Smooth muscle cell (in vitro differentiated cells): ENCODE measurements at regions not wholly inside any gene's neighbourhood (a gene's known extent, or its start where the extent isn't known, plus 50 kb on each side); places are given as distances from the start of the nearest gene placed in this dataset.

Experiments
- DNase-seq: peaks from one replicate; lab custom pipeline; 2025; ENCODE audit not compliant: unreplicated experiment; lab: John Stamatoyannopoulos, UW
- H2AFZ ChIP-seq: fragments of 200-600 bp; sonication (generic); 2 replicates; pipeline ENCODE4 v1.6.0; 2016; ENCODE audit warnings: antibody characterized with exemption, low read depth, mild to moderate bottlenecking
- H3F3A ChIP-seq: fragments of 200-600 bp; sonication (generic); 2 replicates; pipeline ENCODE4 v1.6.0; 2017; ENCODE audit warnings: antibody characterized with exemption, low read depth
- H3K27ac ChIP-seq: fragments of 200-600 bp; sonication (generic); 2 replicates; pipeline ENCODE4 v1.5.1; 2016; ENCODE audit warnings: low read depth, mild to moderate bottlenecking
- H3K27me3 ChIP-seq: fragments of 200-600 bp; sonication (generic); 2 replicates; pipeline ENCODE4 v1.6.1; 2016; ENCODE audit warnings: low read depth, mild to moderate bottlenecking
- H3K36me3 ChIP-seq: fragments of 200-600 bp; sonication (generic); 2 replicates; pipeline ENCODE4 v1.5.1; 2016; ENCODE audit warnings: low read depth
- H3K4me1 ChIP-seq: fragments of 200-600 bp; sonication (generic); 2 replicates; pipeline ENCODE4 v1.5.1; 2016; ENCODE audit warnings: low read depth
- H3K4me2 ChIP-seq: fragments of 200-600 bp; sonication (generic); 2 replicates; pipeline ENCODE4 v1.6.0; 2016; ENCODE audit warnings: mild to moderate bottlenecking
- H3K4me3 ChIP-seq: fragments of 200-600 bp; sonication (generic); 2 replicates; pipeline ENCODE4 v1.5.1; 2016; ENCODE audit warnings: mild to moderate bottlenecking
- H3K79me2 ChIP-seq: fragments of 200-600 bp; sonication (generic); 2 replicates; pipeline ENCODE4 v1.6.0; 2016; ENCODE audit warnings: low read depth, mild to moderate bottlenecking
- H3K9ac ChIP-seq: fragments of 200-600 bp; sonication (generic); 2 replicates; pipeline ENCODE4 v1.6.0; 2016; ENCODE audit warnings: low read depth
- H3K9me3 ChIP-seq: fragments of 200-600 bp; sonication (generic); replicated peaks from 2 replicates; pipeline ENCODE4 v1.5.1; 2016; ENCODE audit warnings: low read depth
- H4K20me1 ChIP-seq: fragments of 200-600 bp; sonication (generic); 2 replicates; pipeline ENCODE4 v1.6.0; 2016; ENCODE audit warnings: low read depth
- WGBS: methylation state at CpG from one replicate; pipeline ENCODE4 v1.1.7; 2016; ENCODE audit warnings: low lambda C conversion rate; 5-methylcytosine and 5-hydroxymethylcytosine counted together
- TF ChIP-seq, protein P1 (sequence below): fragments of 200-600 bp; sonication (generic); IDR thresholded peaks from 2 replicates; pipeline ENCODE4 v1.5.1; 2017; ENCODE audit warnings: borderline replicate concordance, mild to moderate bottlenecking, antibody characterized with exemption; ENCODE audit not compliant: insufficient read depth, poor library complexity, severe bottlenecking

DNA sequence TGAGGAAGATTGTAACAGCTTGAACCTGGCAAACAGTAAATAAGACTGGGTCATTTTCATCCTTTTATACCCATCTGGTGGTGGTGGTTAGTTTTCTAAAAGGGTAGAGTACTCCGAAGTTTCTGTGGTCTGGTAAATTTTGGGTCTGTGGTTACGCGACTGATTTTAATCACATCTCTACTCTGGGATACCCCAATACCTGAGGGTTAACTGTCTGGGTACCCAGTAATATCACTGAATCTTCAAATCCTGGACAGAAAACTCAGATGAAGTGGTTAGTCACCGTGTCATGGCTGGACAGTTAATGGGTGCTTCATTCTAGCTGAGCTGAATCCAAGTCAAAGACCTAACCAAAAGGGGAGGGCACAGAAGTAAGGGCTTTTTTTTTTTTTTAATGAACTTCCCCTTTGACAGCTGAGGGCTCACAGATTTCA, 474.2 kb downstream of the GADD45G start:
- Histone ChIP-seq H3F3A (no peaks in the 10 kb centered on the region), H3K79me2 (no peaks in the 10 kb centered on the region), H4K20me1 (no peaks in the 10 kb centered on the region), H3K36me3 (no peaks in the 10 kb centered on the region), H3K9ac (no peak overlapping the region), H3K4me2 (no peak overlapping the region), H3K4me1 (no peaks in the 10 kb centered on the region), H3K9me3 (no peaks in the 10 kb centered on the region), H3K27ac (no peak overlapping the region), H3K4me3 (no peak overlapping the region), H3K27me3 (peaks cover 7% of the 10 kb centered on the region), H2AFZ (no peak overlapping the region)
- 93% methylated on average over 4 of the region's 4 CpGs for WGBS
- TF ChIP-seq, protein P1, sequence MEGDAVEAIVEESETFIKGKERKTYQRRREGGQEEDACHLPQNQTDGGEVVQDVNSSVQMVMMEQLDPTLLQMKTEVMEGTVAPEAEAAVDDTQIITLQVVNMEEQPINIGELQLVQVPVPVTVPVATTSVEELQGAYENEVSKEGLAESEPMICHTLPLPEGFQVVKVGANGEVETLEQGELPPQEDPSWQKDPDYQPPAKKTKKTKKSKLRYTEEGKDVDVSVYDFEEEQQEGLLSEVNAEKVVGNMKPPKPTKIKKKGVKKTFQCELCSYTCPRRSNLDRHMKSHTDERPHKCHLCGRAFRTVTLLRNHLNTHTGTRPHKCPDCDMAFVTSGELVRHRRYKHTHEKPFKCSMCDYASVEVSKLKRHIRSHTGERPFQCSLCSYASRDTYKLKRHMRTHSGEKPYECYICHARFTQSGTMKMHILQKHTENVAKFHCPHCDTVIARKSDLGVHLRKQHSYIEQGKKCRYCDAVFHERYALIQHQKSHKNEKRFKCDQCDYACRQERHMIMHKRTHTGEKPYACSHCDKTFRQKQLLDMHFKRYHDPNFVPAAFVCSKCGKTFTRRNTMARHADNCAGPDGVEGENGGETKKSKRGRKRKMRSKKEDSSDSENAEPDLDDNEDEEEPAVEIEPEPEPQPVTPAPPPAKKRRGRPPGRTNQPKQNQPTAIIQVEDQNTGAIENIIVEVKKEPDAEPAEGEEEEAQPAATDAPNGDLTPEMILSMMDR, result no peak
- no peak for DNase-seq

- WGBS, result 60% methylated on average over 4 of the region's 4 CpGs
- TF ChIP-seq, protein P1, result no peak
- H3K9ac ChIP-seq, result no peak overlapping the region
- H4K20me1 ChIP-seq, result no peaks in the 10 kb centered on the region
- no peaks in the 10 kb centered on the region for H3F3A ChIP-seq
- no peak overlapping the region for H3K4me3 ChIP-seq
- no peak overlapping the region for H3K27ac ChIP-seq
- no peaks in the 10 kb centered on the region for H3K79me2 ChIP-seq
- peaks cover 14% of the 10 kb centered on the region for H3K4me1 ChIP-seq
- H3K27me3 ChIP-seq, result no peaks in the 10 kb centered on the region
- no peak for DNase-seq
- H3K36me3 ChIP-seq, result no peaks in the 10 kb centered on the region
- no peak overlapping the region for H2AFZ ChIP-seq
- H3K4me2 ChIP-seq, result no peak overlapping the region
- H3K9me3 ChIP-seq, result no peaks in the 10 kb centered on the region
Measured at GRCh38 chr9:90085633-90086032, 480.8 kb downstream of the GADD45G start.

GRCh38 chr9:90086101-90086511, 481.3 kb downstream of the GADD45G start:
- Histone ChIP-seq H3K27ac (no peak overlapping the region), H3K4me2 (no peak overlapping the region), H3K36me3 (no peaks in the 10 kb centered on the region), H3K4me3 (no peak overlapping the region), H3K9me3 (no peaks in the 10 kb centered on the region), H3K4me1 (peaks cover 14% of the 10 kb centered on the region), H3K79me2 (no peaks in the 10 kb centered on the region), H4K20me1 (no peaks in the 10 kb centered on the region), H3K9ac (no peak overlapping the region), H3K27me3 (no peaks in the 10 kb centered on the region), H3F3A (no peaks in the 10 kb centered on the region), H2AFZ (no peak overlapping the region)
- DNase-seq, result no peak
- TF ChIP-seq, protein P1, result no peak
- WGBS, result 50% methylated on average over 2 of the region's 2 CpGs

DNA sequence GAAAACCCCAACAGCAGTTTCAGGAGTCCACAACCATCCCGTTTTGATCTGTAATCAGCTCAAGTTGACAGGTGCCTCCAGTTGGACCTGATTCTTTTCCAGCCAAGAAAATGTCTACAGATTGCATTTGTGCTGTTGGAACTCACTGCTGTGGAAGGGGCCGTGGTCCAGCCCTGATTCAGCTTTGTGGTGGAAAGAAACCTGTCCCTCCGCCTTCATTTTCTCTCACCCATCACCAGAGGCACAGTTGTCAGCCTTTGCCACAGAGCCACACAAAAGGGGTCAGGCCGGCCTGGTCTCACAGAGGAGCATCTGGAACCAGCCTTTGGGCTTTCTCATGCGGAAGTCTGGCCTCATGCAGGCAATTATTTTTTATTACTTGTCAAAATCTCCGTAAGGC, 483.6 kb downstream of the GADD45G start:
- Histone ChIP-seq H3F3A (no peaks in the 10 kb centered on the region), H3K4me2 (no peak overlapping the region)
- WGBS, result 86% methylated on average over 6 of the region's 6 CpGs

More for the DNA sequence above, 483.6 kb downstream of the GADD45G start:
- Histone ChIP-seq H2AFZ (no peak overlapping the region), H3K9me3 (no peaks in the 10 kb centered on the region), H3K4me3 (no peak overlapping the region), H4K20me1 (no peaks in the 10 kb centered on the region), H3K9ac (no peak overlapping the region), H3K79me2 (no peaks in the 10 kb centered on the region), H3K27ac (no peak overlapping the region), H3K4me1 (peaks cover 14% of the 10 kb centered on the region), H3K36me3 (no peaks in the 10 kb centered on the region), H3K27me3 (no peaks in the 10 kb centered on the region)
- no peak for DNase-seq
- TF ChIP-seq, protein P1, result no peak
